ENCODE measurements at regions not wholly inside any gene's neighbourhood (a gene's known extent, or its start where the extent isn't known, plus 50 kb on each side); places are given as distances from the start of the nearest gene placed in this dataset.

- H3K36me3 ChIP-seq (ENCODE audit: control insufficient read depth, insufficient read depth, low read length), result no peaks in the 10 kb centered on the region
- BruUV-seq (replicated peaks), result no TSS peak
- DNase-seq (ENCODE audit: low read depth, low spot score) (no peak), ATAC-seq (no peak)
- H3K27me3 ChIP-seq (ENCODE audit: control insufficient read depth, insufficient read depth, low read length), result no peaks in the 10 kb centered on the region
- ChIA-PET CTCF (no interaction called here), POLR2A (interaction anchor here (0.6 kb wide), 1 partner anchor 498 kb away, joined by 7 read pairs; no protein-coding TSS in a partner anchor)
- no peak overlapping the region for H3K4me3 ChIP-seq (ENCODE audit: low read depth in 2 of 2, low read length in 2 of 2)
- H3K9me3 ChIP-seq (ENCODE audit: control insufficient read depth, insufficient read depth, low read depth, low read length), result no peaks in the 10 kb centered on the region
- H3K27ac ChIP-seq (ENCODE audit: low read length), result peak overlapping the region; percentile 31; the same call in 1 of the 2 replicates
- in situ Hi-C loops (cut with HindIII; ENCODE audit: low pct_unique_long_range_greater_than_20kb, low sequenced_read_pairs) (no loop called here), intact Hi-C loops (cut with micrococcal nuclease; ENCODE audit: unreplicated experiment) (no loop called here)
- no peak for TF ChIP-seq POLR2AphosphoS5 (IDR thresholded peaks at IDR 0.05; ENCODE audit: low read depth, low read length)
- TF ChIP-seq, protein P1, sequence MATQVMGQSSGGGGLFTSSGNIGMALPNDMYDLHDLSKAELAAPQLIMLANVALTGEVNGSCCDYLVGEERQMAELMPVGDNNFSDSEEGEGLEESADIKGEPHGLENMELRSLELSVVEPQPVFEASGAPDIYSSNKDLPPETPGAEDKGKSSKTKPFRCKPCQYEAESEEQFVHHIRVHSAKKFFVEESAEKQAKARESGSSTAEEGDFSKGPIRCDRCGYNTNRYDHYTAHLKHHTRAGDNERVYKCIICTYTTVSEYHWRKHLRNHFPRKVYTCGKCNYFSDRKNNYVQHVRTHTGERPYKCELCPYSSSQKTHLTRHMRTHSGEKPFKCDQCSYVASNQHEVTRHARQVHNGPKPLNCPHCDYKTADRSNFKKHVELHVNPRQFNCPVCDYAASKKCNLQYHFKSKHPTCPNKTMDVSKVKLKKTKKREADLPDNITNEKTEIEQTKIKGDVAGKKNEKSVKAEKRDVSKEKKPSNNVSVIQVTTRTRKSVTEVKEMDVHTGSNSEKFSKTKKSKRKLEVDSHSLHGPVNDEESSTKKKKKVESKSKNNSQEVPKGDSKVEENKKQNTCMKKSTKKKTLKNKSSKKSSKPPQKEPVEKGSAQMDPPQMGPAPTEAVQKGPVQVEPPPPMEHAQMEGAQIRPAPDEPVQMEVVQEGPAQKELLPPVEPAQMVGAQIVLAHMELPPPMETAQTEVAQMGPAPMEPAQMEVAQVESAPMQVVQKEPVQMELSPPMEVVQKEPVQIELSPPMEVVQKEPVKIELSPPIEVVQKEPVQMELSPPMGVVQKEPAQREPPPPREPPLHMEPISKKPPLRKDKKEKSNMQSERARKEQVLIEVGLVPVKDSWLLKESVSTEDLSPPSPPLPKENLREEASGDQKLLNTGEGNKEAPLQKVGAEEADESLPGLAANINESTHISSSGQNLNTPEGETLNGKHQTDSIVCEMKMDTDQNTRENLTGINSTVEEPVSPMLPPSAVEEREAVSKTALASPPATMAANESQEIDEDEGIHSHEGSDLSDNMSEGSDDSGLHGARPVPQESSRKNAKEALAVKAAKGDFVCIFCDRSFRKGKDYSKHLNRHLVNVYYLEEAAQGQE (IDR thresholded peaks at IDR 0.05; ENCODE audit: insufficient read depth in 1 of 2, low read depth in 2 of 2, low read length in 1 of 2), result no peak
- no peak for TF ChIP-seq CTCF (IDR thresholded peaks at IDR 0.05)
- no peak for TF ChIP-seq TCF7L2 (IDR thresholded peaks at IDR 0.05; ENCODE audit: low read depth, low read length)
- TF ChIP-seq SIN3A (IDR thresholded peaks at IDR 0.05; ENCODE audit: borderline replicate concordance, insufficient read depth, low read depth, low read length), result no peak
- H3K4me1 ChIP-seq (ENCODE audit: control insufficient read depth, insufficient read depth, low read length), result no peaks in the 10 kb centered on the region
Observed at GRCh38 chr2:111686994-111687393, 197.0 kb downstream of the ANAPC1 start.

DNA sequence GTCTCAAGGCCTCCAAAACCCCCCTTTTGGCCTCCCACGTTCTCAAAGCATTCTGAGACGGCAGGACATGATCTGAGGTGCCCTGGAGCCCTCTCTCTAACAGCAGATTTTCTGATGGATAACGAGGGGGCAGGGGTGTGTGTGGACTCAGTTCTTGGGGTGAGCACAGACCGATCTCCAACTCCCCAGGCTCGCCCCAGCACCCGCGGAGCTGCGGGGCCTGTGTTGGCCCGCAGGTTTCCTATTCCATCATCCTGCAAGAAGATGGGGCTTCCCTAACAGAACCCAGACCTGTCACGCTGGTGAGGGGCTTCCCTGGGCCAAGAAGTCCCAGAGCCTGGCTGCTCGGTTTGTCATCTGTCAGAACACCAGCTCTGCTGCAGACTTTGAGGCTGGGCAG is 196.1 kb downstream of the ANAPC1 start:
- Histone ChIP-seq H3K4me1 (ENCODE audit: control insufficient read depth, insufficient read depth, low read length) (no peaks in the 10 kb centered on the region), H3K27ac (ENCODE audit: low read length) (no peak overlapping the region), H3K36me3 (ENCODE audit: control insufficient read depth, insufficient read depth, low read length) (no peaks in the 10 kb centered on the region), H3K9me3 (ENCODE audit: control insufficient read depth, insufficient read depth, low read depth, low read length) (no peaks in the 10 kb centered on the region), H3K4me3 (ENCODE audit: low read depth in 2 of 2, low read length in 2 of 2) (no peak overlapping the region), H3K27me3 (ENCODE audit: control insufficient read depth, insufficient read depth, low read length) (no peaks in the 10 kb centered on the region)
- intact Hi-C loops (cut with micrococcal nuclease; ENCODE audit: unreplicated experiment) (no loop called here), in situ Hi-C loops (cut with HindIII; ENCODE audit: low pct_unique_long_range_greater_than_20kb, low sequenced_read_pairs) (no loop called here)
- TF ChIP-seq CTCF (IDR thresholded peaks at IDR 0.05) (no peak), POLR2AphosphoS5 (IDR thresholded peaks at IDR 0.05; ENCODE audit: low read depth, low read length) (no peak), TCF7L2 (IDR thresholded peaks at IDR 0.05; ENCODE audit: low read depth, low read length) (no peak), SIN3A (IDR thresholded peaks at IDR 0.05; ENCODE audit: borderline replicate concordance, insufficient read depth, low read depth, low read length) (no peak)
- TF ChIP-seq, protein P1 (IDR thresholded peaks at IDR 0.05; ENCODE audit: insufficient read depth in 1 of 2, low read depth in 2 of 2, low read length in 1 of 2), result no peak
- BruUV-seq (replicated peaks), result no TSS peak
- POLR2A ChIA-PET, result no interaction called here
- DNase-seq (ENCODE audit: low read depth, low spot score) (no peak), ATAC-seq (no peak)
- CTCF ChIA-PET, result no interaction called here
